Thyroid gland (tissue), 4 donors: ENCODE measurements at regions not wholly inside any gene's neighbourhood (a gene's known extent, or its start where the extent isn't known, plus 50 kb on each side); places are given as distances from the start of the nearest gene placed in this dataset.

Experiments
- CTCF ChIP-seq, 6 experiments: fragments of 200-600 bp in 3 of 6; fragments of 450-650 bp in 3 of 6; sonication (generic) in 3 of 6; IDR thresholded peaks; one replicate each; pipeline ENCODE4 v1.5.1; 2016 to 2019; ENCODE audit warnings: antibody characterized with exemption in 6 of 6, mild to moderate bottlenecking in 2 of 6, inconsistent platforms in 1 of 6, moderate library complexity in 1 of 6
- POLR2A ChIP-seq, 2 donors: fragments of 450-650 bp; IDR thresholded peaks; one replicate each; pipeline ENCODE4 v1.6.1; 2017; ENCODE audit warnings: antibody characterized with exemption in 2 of 2, mild to moderate bottlenecking in 2 of 2, moderate library complexity in 1 of 2

GRCh38 chr5:9888501-9888901, 258.4 kb upstream of the TAS2R1 start:
- TF ChIP-seq CTCF (IDR thresholded peaks at IDR 0.05) (no peak), POLR2A (IDR thresholded peaks at IDR 0.05) (no peak)
